Mesothelial cell of epicardium (in vitro differentiated cells): ENCODE measurements at regions not wholly inside any gene's neighbourhood (a gene's known extent, or its start where the extent isn't known, plus 50 kb on each side); places are given as distances from the start of the nearest gene placed in this dataset.
"Not testable (repeated sequence)": the region's sequence is repeated elsewhere in the genome, so short reads cannot be mapped to it uniquely, and the experiment has no call there.

Experiments used
- DNase-seq, 2 experiments: peaks; one replicate each; pipeline ENCODE4 v3.0.0; 2021; ENCODE audit warnings: low spot score in 2 of 2; ENCODE audit not compliant: unreplicated experiment in 2 of 2
- H3K27ac Mint-ChIP-seq: 2 replicates; pipeline ENCODE4 v1.8.0; 2021; ENCODE audit warnings: mixed read lengths
- H3K27me3 Mint-ChIP-seq: 2 replicates; pipeline ENCODE4 v1.8.0; 2021; ENCODE audit warnings: low read depth, mixed read lengths
- H3K36me3 Mint-ChIP-seq: 2 replicates; pipeline ENCODE4 v1.8.0; 2021; ENCODE audit warnings: mixed read lengths
- H3K4me1 Mint-ChIP-seq: 2 replicates; pipeline ENCODE4 v1.8.0; 2021; ENCODE audit warnings: mixed read lengths
- H3K4me3 Mint-ChIP-seq: 2 replicates; pipeline ENCODE4 v1.8.0; 2021; ENCODE audit warnings: mild to moderate bottlenecking, moderate library complexity, mixed read lengths
- H3K9me3 Mint-ChIP-seq: 2 replicates; pipeline ENCODE4 v1.8.0; 2021; ENCODE audit warnings: mixed read lengths
- CTCF ChIP-seq: fragments of 200-600 bp; sonication (generic); IDR thresholded peaks from one replicate; pipeline ENCODE4 v1.5.0; 2021; ENCODE audit warnings: antibody characterized with exemption; ENCODE audit not compliant: unreplicated experiment

DNA sequence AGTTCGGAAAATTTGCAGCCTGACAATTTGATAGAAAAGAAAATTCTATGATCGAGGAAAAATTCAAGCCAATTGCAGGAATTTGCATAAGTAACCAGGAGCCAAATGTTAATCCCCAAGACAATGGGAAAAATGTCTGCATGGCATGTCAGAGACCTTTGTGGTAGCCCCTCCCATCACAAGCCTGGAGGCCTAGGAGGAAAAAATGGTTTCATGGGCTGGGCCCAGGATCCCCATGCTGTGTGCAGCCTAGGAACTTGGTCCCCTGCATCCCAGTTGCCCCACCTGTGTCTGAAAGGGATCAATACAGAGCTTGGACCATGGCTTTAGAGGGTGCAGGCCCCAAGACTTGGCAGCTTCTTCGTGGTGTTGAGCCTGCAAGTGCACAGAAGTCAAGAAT, 1847.9 kb upstream of the ACO1 start:
- H3K9me3 Mint-ChIP-seq = peaks cover 23% of the 10 kb centered on the region
- no peaks in the 10 kb centered on the region for H3K4me1 Mint-ChIP-seq
- H3K36me3 Mint-ChIP-seq = peaks cover 2% of the 10 kb centered on the region
- H3K27me3 Mint-ChIP-seq = no peaks in the 10 kb centered on the region
- DNase-seq = no peak
- H3K27ac Mint-ChIP-seq = no peak overlapping the region
- H3K4me3 Mint-ChIP-seq = no peak overlapping the region
- TF ChIP-seq CTCF = no peak

- not testable (repeated sequence) for H3K36me3 Mint-ChIP-seq, H3K27ac Mint-ChIP-seq, DNase-seq, H3K4me1 Mint-ChIP-seq, H3K27me3 Mint-ChIP-seq, H3K4me3 Mint-ChIP-seq
- peaks cover 23% of the 10 kb centered on the region for H3K9me3 Mint-ChIP-seq
These were observed 1844.7 kb upstream of the ACO1 start for GRCh38 chr9:30539696-30540095.

GRCh38 chr9:30574355-30575151, 1809.9 kb upstream of the ACO1 start:
- Mint-ChIP-seq H3K27ac (no peak overlapping the region), H3K27me3 (peaks cover 3% of the 10 kb centered on the region), H3K4me1 (no peaks in the 10 kb centered on the region), H3K4me3 (no peak overlapping the region), H3K36me3 (no peaks in the 10 kb centered on the region), H3K9me3 (peaks cover 12% of the 10 kb centered on the region)
- no peak for TF ChIP-seq CTCF
- no peak for DNase-seq

DNA sequence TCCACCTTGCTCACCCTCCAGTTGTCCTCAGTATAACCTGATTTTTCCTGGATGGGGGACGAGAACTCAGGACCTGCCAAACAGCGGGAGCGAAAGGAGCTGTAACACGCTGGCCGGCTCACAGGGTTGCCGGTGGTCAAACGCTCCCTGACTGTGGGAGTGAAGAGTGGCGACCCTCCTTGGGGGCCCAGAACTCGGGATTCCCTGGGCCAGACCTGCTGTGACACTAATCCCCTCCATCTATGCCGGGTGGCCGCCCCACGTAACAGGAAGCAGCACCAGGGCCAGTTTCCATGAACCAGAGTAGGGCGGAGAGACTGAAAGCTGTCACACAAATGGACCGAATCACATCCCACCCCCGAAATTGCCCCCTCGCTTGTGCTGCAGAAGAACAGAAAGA, 1809.2 kb upstream of the ACO1 start:
- no peak overlapping the region for H3K4me3 Mint-ChIP-seq
- no peaks in the 10 kb centered on the region for H3K36me3 Mint-ChIP-seq
- TF ChIP-seq CTCF = no peak
- peaks cover 3% of the 10 kb centered on the region for H3K27me3 Mint-ChIP-seq
- no peak for DNase-seq
- H3K27ac Mint-ChIP-seq = no peak overlapping the region
- H3K4me1 Mint-ChIP-seq = no peaks in the 10 kb centered on the region
- peaks cover 12% of the 10 kb centered on the region for H3K9me3 Mint-ChIP-seq

DNA sequence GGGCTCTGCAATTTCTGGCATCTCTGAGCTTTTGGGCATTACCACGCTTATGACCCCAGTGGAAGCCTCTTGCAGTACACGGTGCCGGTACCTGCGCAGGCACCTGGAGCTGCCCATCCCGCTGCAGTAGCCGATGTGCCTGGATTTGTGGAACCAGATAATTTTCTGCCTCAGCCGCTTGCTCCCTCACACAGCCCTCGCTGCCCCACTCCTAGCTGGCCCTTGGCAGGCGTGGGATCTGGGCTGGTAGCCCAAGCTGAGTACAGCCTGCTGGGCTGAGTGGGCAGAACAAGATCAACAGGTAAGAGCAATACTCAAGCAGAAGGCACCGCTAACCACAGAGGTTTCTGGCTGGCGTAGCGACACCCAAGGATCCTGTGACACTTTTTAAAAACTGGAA, 1808.8 kb upstream of the ACO1 start:
- no peaks in the 10 kb centered on the region for H3K36me3 Mint-ChIP-seq
- no peaks in the 10 kb centered on the region for H3K4me1 Mint-ChIP-seq
- peaks cover 12% of the 10 kb centered on the region for H3K9me3 Mint-ChIP-seq
- DNase-seq = no peak
- H3K4me3 Mint-ChIP-seq = no peak overlapping the region
- H3K27me3 Mint-ChIP-seq = peaks cover 3% of the 10 kb centered on the region
- no peak overlapping the region for H3K27ac Mint-ChIP-seq
- TF ChIP-seq CTCF = no peak

DNA sequence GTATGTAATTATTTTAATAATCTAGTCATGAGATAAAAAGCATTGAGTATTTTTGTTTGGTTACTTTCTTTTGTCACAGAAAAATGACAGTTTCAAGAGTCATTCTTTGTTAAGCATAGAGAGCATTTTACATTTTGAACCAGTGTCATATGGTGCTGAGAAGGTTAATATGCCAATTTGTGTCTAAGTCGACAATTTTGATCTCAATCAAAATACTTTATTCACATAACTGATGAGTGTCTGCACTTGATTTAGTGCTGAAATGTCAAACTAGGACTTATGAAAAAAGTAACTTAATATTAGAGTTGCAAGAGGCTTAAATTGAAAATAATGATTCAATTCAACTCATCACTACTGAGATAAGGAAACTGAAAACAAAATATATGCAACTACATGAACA, 1804.6 kb upstream of the ACO1 start:
- no peak for TF ChIP-seq CTCF
- DNase-seq = no peak
- Mint-ChIP-seq H3K27me3 (peaks cover 3% of the 10 kb centered on the region), H3K9me3 (peaks cover under 1% of the 10 kb centered on the region), H3K4me1 (no peaks in the 10 kb centered on the region), H3K4me3 (no peak overlapping the region), H3K27ac (no peak overlapping the region), H3K36me3 (no peaks in the 10 kb centered on the region)
